H7 (cell line): ENCODE measurements at regions not wholly inside any gene's neighbourhood (a gene's known extent, or its start where the extent isn't known, plus 50 kb on each side); places are given as distances from the start of the nearest gene placed in this dataset.
"Not testable (repeated sequence)": the region's sequence is repeated elsewhere in the genome, so short reads cannot be mapped to it uniquely, and the experiment has no call there.

Experiments
- DNase-seq: peaks from one replicate; pipeline ENCODE4 v3.0.0; 2012
- H3K27me3 ChIP-seq: 2 replicates; pipeline ENCODE4 v1.6.0; 2011; ENCODE audit warnings: mild to moderate bottlenecking, low read length; ENCODE audit not compliant: control insufficient read depth, insufficient read depth
- H3K36me3 ChIP-seq: replicated peaks from 2 replicates; pipeline ENCODE4 v1.5.1; 2011; ENCODE audit warnings: low read length; ENCODE audit not compliant: control insufficient read depth, insufficient read depth
- H3K4me3 ChIP-seq: 2 replicates; pipeline ENCODE4 v1.5.1; 2011; ENCODE audit warnings: low read depth, mild to moderate bottlenecking, control low read depth, low read length, moderate library complexity; ENCODE audit not compliant: insufficient read depth

DNA sequence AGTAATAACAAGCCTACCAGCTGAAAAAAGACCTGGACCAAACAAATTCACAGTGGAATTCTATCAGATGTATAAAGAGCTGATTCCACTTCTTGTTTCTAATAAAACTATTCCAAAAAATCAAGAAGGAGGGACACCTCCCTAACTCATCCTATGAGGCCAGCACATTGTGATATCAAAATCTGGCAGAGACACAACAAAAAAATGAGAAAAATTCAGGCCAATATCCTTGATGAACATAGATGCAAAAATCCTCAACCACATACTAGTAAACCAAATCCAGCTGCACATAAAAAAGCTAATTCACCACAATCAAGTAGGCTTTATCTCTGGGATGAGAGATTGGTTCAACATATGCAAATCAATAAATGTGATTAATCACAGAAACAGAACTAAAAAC is 147.9 kb upstream of the NEIL3 start:
- Histone ChIP-seq H3K36me3 (no peaks in the 10 kb centered on the region), H3K4me3 (no peak overlapping the region), H3K27me3 (no peaks in the 10 kb centered on the region)
- no peak for DNase-seq

GRCh38 chr4:177163532-177163931 is 146.1 kb upstream of the NEIL3 start:
- no peaks in the 10 kb centered on the region for H3K36me3 ChIP-seq
- no peak for DNase-seq
- no peak overlapping the region for H3K4me3 ChIP-seq
- H3K27me3 ChIP-seq: no peaks in the 10 kb centered on the region

DNA sequence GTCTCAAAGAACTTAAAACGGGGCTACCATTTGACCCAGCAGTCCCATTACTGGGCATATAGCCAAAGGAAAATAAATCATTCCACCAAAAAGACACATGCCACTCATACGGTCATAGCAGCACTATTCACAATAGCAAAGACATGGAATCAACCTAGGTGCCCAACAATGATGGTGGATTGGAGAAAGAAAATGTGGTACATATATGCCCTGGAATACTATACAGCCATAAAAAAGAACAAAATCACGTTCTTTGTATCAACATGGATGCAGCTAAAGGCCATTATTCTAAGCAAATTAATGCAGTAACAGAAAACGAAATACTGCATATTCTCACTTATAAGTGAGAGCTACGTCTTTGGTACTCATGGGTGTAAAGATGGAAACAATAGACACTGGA is 138.1 kb upstream of the NEIL3 start:
- no peaks in the 10 kb centered on the region for H3K27me3 ChIP-seq
- no peaks in the 10 kb centered on the region for H3K36me3 ChIP-seq
- DNase-seq: no peak
- H3K4me3 ChIP-seq: no peak overlapping the region

GRCh38 chr4:177175473-177175872 is 134.2 kb upstream of the NEIL3 start:
- Histone ChIP-seq H3K27me3 (no peaks in the 10 kb centered on the region), H3K36me3 (no peaks in the 10 kb centered on the region), H3K4me3 (no peak overlapping the region)
- DNase-seq: no peak

DNA sequence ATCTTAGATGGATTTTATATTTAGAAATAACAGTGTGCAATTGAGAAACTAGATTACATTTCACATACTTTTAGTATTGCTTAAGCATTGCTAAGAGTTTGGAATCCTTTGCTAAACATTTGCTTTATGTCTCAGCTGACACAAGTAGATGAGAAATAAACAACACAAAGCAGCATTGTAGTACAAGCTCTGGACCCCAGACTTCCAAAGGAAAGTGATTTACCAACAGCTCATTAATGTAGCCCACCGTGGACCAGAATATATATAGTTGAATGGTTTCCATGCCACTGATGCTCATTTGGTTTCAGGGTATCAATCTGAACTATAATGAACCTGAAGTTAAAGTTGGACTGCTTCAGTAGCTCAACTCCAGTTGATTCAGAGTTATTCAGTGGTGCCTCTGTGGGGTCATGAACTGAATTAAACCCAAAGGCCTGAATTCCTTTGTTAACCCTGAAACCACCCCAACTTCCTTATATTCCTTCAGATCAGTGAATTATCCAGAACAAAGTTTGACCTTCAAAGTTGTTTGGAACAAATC is 132.1 kb upstream of the NEIL3 start:
- Histone ChIP-seq H3K4me3 (no peak overlapping the region), H3K27me3 (no peaks in the 10 kb centered on the region), H3K36me3 (no peaks in the 10 kb centered on the region)
- no peak for DNase-seq

- Histone ChIP-seq H3K27me3 (no peaks in the 10 kb centered on the region), H3K4me3 (no peak overlapping the region), H3K36me3 (no peaks in the 10 kb centered on the region)
- no peak for DNase-seq
Measured at GRCh38 chr4:177178246-177178645, 131.4 kb upstream of the NEIL3 start.

- no peaks in the 10 kb centered on the region for H3K27me3 ChIP-seq
- no peaks in the 10 kb centered on the region for H3K36me3 ChIP-seq
- H3K4me3 ChIP-seq: no peak overlapping the region
- no peak for DNase-seq
Measured at GRCh38 chr4:177182166-177182565, 127.5 kb upstream of the NEIL3 start.

DNA sequence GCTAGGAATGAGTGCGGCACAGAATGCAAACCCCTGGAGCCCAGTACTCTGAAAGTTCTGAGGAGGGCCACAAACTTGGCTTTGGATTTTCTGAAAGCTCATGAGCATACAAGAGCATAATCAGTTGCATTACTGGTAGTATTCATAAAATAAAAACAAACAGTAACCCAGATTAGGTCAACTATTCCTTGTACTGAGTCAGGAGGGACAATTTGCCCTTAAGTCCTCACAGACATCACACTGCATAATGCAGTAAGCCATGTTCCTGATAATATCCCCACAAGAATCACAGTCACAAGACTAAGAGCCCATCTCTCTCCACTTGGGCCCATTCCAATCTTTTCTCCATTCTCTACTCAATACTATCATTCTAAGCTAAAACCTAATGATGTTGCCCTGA is 126.9 kb upstream of the NEIL3 start:
- no peak for DNase-seq
- Histone ChIP-seq H3K4me3 (no peak overlapping the region), H3K27me3 (no peaks in the 10 kb centered on the region), H3K36me3 (no peaks in the 10 kb centered on the region)

DNA sequence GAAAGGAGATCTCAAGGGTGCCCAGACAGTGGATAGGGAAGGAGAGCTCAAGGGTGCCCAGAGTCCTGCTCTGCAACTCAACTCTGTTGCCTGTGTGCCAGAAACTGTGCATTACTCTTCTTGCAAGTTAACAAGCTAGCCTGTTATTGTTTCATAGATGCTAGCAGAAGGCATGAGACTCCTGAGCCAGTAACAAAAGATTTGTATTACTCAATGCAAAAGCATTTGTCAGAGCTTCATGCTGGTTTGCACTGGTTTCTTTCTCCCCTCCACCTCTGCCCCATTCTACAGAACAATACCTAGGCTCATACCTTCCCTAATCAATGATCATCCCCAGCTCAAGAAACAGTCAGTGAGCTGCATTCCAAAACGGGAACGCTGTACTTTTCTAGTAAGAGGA is 124.5 kb upstream of the NEIL3 start:
- H3K36me3 ChIP-seq: no peaks in the 10 kb centered on the region
- H3K27me3 ChIP-seq: no peaks in the 10 kb centered on the region
- DNase-seq: no peak
- no peak overlapping the region for H3K4me3 ChIP-seq

GRCh38 chr4:177185579-177185978 is 124.1 kb upstream of the NEIL3 start:
- Histone ChIP-seq H3K36me3 (no peaks in the 10 kb centered on the region), H3K27me3 (no peaks in the 10 kb centered on the region), H3K4me3 (no peak overlapping the region)
- DNase-seq: no peak

DNA sequence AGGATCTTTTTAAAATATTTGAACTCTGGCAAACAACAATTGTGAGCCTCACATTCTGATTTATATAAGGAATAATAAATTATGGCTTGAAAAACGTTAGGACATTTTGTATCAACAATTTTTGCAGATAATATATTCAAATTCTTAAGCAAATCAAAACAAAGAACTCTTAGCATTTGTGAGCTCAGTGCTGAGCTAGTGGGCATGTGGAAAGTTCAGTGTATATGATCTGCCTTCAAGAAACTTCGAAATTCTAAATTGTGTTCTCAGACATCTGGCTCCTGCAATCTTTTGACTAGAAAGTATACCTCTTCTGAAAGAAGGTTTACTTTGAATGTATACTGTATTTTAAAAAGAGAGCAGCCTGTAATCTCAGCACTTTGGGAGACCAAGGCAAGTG is 122.3 kb upstream of the NEIL3 start:
- no peak for DNase-seq
- Histone ChIP-seq H3K36me3 (no peaks in the 10 kb centered on the region), H3K4me3 (no peak overlapping the region), H3K27me3 (no peaks in the 10 kb centered on the region)

DNA sequence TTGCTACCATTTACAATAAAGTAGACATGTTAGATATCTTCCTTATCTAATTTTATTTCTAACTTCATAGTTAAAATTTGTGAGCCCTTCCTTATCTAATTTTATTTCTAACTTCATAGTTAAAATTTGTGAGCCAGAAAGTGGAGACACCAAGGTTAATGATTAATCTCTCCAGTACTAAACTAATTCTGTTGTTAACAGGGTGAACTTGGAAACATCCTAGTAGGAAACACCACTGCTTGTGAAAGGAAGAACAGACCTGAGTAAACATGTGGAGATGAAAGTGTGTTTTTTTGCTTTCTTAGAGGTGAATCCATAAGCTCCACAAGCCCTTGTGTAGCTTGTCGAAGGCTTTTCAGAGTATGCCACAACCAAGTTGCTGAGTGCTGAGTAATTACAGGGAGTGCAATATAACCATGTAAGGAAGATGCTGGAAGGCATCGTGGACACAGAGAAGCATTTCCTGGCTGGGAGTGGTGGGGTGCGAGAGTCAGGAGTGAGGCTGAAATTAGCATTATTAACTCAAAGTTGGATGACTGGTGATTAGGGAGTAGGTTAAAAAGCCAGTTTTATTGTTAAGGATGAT is 118.6 kb upstream of the NEIL3 start:
- Histone ChIP-seq H3K4me3 (no peak overlapping the region), H3K27me3 (no peaks in the 10 kb centered on the region), H3K36me3 (no peaks in the 10 kb centered on the region)
- no peak for DNase-seq

- H3K36me3 ChIP-seq: no peaks in the 10 kb centered on the region
- no peak overlapping the region for H3K4me3 ChIP-seq
- peak; percentile 38 for DNase-seq
- no peaks in the 10 kb centered on the region for H3K27me3 ChIP-seq
Measured at GRCh38 chr4:177191586-177191985, 118.1 kb upstream of the NEIL3 start.

GRCh38 chr4:177191991-177192390 is 117.7 kb upstream of the NEIL3 start:
- no peaks in the 10 kb centered on the region for H3K27me3 ChIP-seq
- H3K36me3 ChIP-seq: no peaks in the 10 kb centered on the region
- DNase-seq: no peak
- no peak overlapping the region for H3K4me3 ChIP-seq

DNA sequence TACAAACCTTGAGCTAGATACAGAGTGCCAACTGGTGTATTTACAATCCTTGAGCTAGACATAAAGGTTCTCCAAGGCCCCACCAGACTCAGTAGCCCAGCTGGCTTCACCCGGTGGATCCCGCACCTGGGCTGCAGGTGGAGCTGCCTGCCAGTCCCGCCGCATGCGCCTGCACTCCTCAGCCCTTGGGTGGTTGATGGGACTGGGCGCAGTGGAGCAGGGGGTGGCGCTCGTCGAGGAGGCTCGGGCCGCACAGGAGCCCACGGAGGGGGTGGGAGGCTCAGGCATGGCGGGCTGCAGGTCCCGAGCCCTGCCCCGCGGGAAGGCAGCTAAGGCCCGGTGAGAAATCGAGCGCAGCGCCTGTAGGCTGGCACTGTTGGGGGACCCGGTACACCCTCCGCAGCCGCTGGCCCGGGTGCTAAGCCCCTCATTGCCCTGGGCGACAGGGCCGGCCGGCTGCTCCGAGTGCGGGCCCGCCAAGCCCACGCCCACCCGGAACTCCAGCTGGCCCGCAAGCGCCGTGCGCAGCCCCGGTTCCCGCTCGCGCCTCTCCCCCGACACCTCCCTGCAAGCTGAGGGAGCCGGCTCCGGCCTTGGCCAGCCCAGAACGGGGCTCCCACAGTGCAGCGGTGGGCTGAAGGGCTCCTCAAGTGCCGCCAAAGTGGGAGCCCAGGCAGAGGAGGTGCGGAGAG is 116.5 kb upstream of the NEIL3 start:
- DNase-seq, H3K36me3 ChIP-seq, H3K4me3 ChIP-seq, H3K27me3 ChIP-seq: not testable (repeated sequence)
